Neural progenitor cell (in vitro differentiated cells): ENCODE measurements at regions not wholly inside any gene's neighbourhood (a gene's known extent, or its start where the extent isn't known, plus 50 kb on each side); places are given as distances from the start of the nearest gene placed in this dataset.

Experiments used
- EZH2 ChIP-seq: fragments of 200-600 bp; sonication (generic); IDR thresholded peaks from 2 replicates; pipeline ENCODE4 v1.6.1; 2017; ENCODE audit warnings: antibody characterized with exemption, mild to moderate bottlenecking, moderate library complexity
- EZH2phosphoT487 ChIP-seq: fragments of 200-600 bp; sonication (generic); IDR thresholded peaks from 2 replicates; pipeline ENCODE4 v1.6.1; 2017; ENCODE audit warnings: antibody characterized with exemption
- TF ChIP-seq, protein P1 (sequence below): fragments of 200-600 bp; sonication (generic); IDR thresholded peaks from 2 replicates; pipeline ENCODE4 v1.5.1; 2017; ENCODE audit warnings: antibody characterized with exemption, mild to moderate bottlenecking

DNA sequence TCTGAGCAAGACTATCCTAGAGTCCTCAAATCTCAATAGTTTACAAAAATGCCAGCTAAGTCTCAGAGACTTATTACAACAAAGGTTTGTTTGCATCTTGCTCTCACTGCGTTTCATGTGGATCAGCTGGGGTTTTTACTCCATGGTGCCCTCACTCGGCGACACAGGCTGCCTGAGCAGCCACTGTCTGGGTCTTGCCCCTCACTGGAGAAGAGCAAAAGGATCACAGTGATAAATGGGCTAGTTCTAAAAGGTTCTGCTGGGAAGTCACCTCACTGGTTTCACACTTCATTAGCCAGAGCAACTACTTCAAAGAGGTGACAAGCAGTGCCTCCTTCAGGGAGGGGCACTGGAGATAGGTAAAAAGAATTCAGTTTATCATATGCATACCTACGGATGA, 392.0 kb downstream of the RPL10L start:
- no peak for TF ChIP-seq EZH2
- TF ChIP-seq, protein P1, sequence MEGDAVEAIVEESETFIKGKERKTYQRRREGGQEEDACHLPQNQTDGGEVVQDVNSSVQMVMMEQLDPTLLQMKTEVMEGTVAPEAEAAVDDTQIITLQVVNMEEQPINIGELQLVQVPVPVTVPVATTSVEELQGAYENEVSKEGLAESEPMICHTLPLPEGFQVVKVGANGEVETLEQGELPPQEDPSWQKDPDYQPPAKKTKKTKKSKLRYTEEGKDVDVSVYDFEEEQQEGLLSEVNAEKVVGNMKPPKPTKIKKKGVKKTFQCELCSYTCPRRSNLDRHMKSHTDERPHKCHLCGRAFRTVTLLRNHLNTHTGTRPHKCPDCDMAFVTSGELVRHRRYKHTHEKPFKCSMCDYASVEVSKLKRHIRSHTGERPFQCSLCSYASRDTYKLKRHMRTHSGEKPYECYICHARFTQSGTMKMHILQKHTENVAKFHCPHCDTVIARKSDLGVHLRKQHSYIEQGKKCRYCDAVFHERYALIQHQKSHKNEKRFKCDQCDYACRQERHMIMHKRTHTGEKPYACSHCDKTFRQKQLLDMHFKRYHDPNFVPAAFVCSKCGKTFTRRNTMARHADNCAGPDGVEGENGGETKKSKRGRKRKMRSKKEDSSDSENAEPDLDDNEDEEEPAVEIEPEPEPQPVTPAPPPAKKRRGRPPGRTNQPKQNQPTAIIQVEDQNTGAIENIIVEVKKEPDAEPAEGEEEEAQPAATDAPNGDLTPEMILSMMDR = peak; percentile 30
- TF ChIP-seq EZH2phosphoT487 = no peak
